Fibroblast of upper back skin (primary cell): ENCODE measurements at regions not wholly inside any gene's neighbourhood (a gene's known extent, or its start where the extent isn't known, plus 50 kb on each side); places are given as distances from the start of the nearest gene placed in this dataset.

Source experiments
- DNase-seq: peaks from one replicate; pipeline ENCODE4 v3.0.0-alpha.2; 2013

GRCh38 chr5:148951612-148952011, 111.2 kb downstream of the SH3TC2 start:
- DNase-seq: no peak

GRCh38 chr5:148952097-148952867, 110.6 kb downstream of the SH3TC2 start:
- DNase-seq: no peak

DNA sequence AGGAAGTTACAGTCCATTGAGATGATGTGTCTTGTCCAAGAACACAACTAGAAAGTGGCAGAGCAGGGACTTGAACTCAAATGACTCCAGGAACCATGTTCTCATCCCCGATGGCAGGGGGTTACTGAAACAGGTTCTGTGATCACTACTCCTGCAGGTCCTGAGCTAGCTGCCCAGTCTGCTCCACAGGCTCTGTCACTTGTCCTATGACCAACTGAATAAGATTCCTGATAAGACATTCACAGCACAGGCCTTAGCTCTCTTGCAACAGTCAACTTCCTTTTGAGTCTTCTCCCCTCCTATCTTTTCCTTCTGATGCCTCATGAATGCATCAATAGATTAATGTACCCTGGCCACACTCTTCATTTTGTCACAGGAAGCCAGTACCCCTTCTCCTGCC, 109.2 kb downstream of the SH3TC2 start:
- DNase-seq: no peak
